ENCODE measurements at regions not wholly inside any gene's neighbourhood (a gene's known extent, or its start where the extent isn't known, plus 50 kb on each side); places are given as distances from the start of the nearest gene placed in this dataset.

DNA sequence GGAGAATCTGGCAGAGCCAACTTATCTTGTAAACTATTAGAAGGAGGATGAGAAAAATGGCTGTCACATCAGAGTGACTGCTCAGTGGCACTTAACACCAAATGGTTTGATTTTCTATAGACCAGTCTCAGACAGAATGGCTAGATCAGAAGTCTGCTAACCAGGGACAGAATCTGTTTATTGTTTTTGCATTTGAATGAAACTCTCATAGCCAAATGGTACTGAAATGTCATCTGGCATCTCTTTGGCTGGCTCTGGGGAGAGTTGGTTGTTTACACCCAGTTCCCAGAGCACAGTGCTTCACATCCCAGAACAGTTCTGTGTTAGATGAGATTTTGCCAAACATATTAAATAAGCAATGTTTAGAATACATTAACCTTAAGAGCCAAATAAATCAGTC is 106.6 kb upstream of the HMHB1 start:
- Histone ChIP-seq H3K27ac (no peak overlapping the region), H3K4me3 (no peak overlapping the region), H3K4me1 (no peaks in the 10 kb centered on the region), H3K27me3 (no peaks in the 10 kb centered on the region), H3K9me3 (no peaks in the 10 kb centered on the region), H3K36me3 (ENCODE audit: low read depth, missing control alignments) (no peaks in the 10 kb centered on the region)
- TF ChIP-seq CTCF (IDR thresholded peaks at IDR 0.05), result no peak
- intact Hi-C loops (cut with DNase I; ENCODE audit: low total_unique reads), result no loop called here
- no peak for DNase-seq

GRCh38 chr5:143703659-143704058 is 108.3 kb upstream of the HMHB1 start:
- no peak overlapping the region for H3K4me3 ChIP-seq
- H3K27ac ChIP-seq, result no peak overlapping the region
- DNase-seq, result no peak
- H3K36me3 ChIP-seq (ENCODE audit: low read depth, missing control alignments), result no peaks in the 10 kb centered on the region
- intact Hi-C loops (cut with DNase I; ENCODE audit: low total_unique reads), result no loop called here
- no peaks in the 10 kb centered on the region for H3K4me1 ChIP-seq
- no peaks in the 10 kb centered on the region for H3K9me3 ChIP-seq
- TF ChIP-seq POLR2A (IDR thresholded peaks at IDR 0.05) (no peak), CTCF (IDR thresholded peaks at IDR 0.05) (no peak)
- 91 to 96% methylated on average over 5 of the region's 5 CpGs for WGBS, 2 donors
- no peaks in the 10 kb centered on the region for H3K27me3 ChIP-seq

- H3K27ac ChIP-seq, result no peak overlapping the region
- no peaks in the 10 kb centered on the region for H3K36me3 ChIP-seq (ENCODE audit: low read depth, missing control alignments)
- TF ChIP-seq POLR2A (IDR thresholded peaks at IDR 0.05), result no peak
- no peak for TF ChIP-seq CTCF (IDR thresholded peaks at IDR 0.05)
- DNase-seq, result no peak
- intact Hi-C loops (cut with DNase I; ENCODE audit: low total_unique reads), result no loop called here
- no peaks in the 10 kb centered on the region for H3K4me1 ChIP-seq
- WGBS, 2 donors, result 93% methylated on average over 1 of the region's 1 CpG
- H3K27me3 ChIP-seq, result no peaks in the 10 kb centered on the region
- H3K4me3 ChIP-seq, result no peak overlapping the region
- H3K9me3 ChIP-seq, result no peaks in the 10 kb centered on the region
These were observed 110.5 kb upstream of the HMHB1 start for GRCh38 chr5:143701493-143701892.

- TF ChIP-seq CTCF (IDR thresholded peaks at IDR 0.05) (no peak), POLR2A (IDR thresholded peaks at IDR 0.05) (no peak)
- Histone ChIP-seq H3K4me3 (no peak overlapping the region), H3K36me3 (ENCODE audit: low read depth, missing control alignments) (no peaks in the 10 kb centered on the region), H3K4me1 (no peaks in the 10 kb centered on the region), H3K9me3 (no peaks in the 10 kb centered on the region), H3K27me3 (no peaks in the 10 kb centered on the region), H3K27ac (no peak overlapping the region)
- intact Hi-C loops (cut with DNase I; ENCODE audit: low total_unique reads), result no loop called here
- WGBS, 2 donors, result 80 to 81% methylated on average over 2 of the region's 2 CpGs
- DNase-seq, result no peak
These were observed 111.0 kb upstream of the HMHB1 start for GRCh38 chr5:143700994-143701393.

GRCh38 chr5:143699121-143699520 is 112.8 kb upstream of the HMHB1 start:
- intact Hi-C loops (cut with DNase I; ENCODE audit: low total_unique reads), result no loop called here

More at GRCh38 chr5:143699121-143699520, 112.8 kb upstream of the HMHB1 start:
- no peak for DNase-seq
- TF ChIP-seq POLR2A (IDR thresholded peaks at IDR 0.05) (no peak), CTCF (IDR thresholded peaks at IDR 0.05) (no peak)
- H3K27me3 ChIP-seq, result no peaks in the 10 kb centered on the region
- WGBS, 2 donors, result 93 to 94% methylated on average over 1 of the region's 1 CpG
- H3K36me3 ChIP-seq (ENCODE audit: low read depth, missing control alignments), result no peaks in the 10 kb centered on the region
- no peaks in the 10 kb centered on the region for H3K4me1 ChIP-seq
- H3K27ac ChIP-seq, result no peak overlapping the region
- H3K9me3 ChIP-seq, result no peaks in the 10 kb centered on the region
- no peak overlapping the region for H3K4me3 ChIP-seq
